ENCODE measurements at regions not wholly inside any gene's neighbourhood (a gene's known extent, or its start where the extent isn't known, plus 50 kb on each side); places are given as distances from the start of the nearest gene placed in this dataset.
A peak's percentile ranks its signal among the peaks of the same experiment; 100 is the strongest.
"Not testable (repeated sequence)": the region's sequence is repeated elsewhere in the genome, so short reads cannot be mapped to it uniquely, and the experiment has no call there.

- no peak for ATAC-seq
These were observed 108.4 kb downstream of the MINAR1 start for GRCh38 chr15:79540551-79540950.

GRCh38 chr15:79541196-79541595 is 109.1 kb downstream of the MINAR1 start:
- ATAC-seq = no peak

DNA sequence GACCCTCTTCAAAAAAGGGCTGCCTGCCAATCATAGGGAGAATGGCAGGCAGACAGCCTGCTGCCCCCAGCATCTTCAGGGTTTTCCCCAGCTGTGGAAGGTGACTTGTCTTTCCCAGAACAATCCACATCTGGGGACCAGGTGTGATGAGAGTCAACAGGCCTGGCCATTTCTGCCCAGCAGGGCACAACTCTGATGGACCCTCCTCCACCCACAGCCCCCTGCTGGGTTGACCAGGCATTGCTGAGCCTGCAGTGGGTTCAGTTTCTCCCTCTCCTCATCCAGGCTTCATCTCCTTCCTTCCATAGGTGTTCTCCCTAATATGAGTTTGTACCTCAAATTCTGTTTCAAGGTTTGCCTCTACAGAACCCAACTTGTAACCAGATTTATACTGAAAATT is 111.0 kb downstream of the MINAR1 start:
- ATAC-seq = no peak

DNA sequence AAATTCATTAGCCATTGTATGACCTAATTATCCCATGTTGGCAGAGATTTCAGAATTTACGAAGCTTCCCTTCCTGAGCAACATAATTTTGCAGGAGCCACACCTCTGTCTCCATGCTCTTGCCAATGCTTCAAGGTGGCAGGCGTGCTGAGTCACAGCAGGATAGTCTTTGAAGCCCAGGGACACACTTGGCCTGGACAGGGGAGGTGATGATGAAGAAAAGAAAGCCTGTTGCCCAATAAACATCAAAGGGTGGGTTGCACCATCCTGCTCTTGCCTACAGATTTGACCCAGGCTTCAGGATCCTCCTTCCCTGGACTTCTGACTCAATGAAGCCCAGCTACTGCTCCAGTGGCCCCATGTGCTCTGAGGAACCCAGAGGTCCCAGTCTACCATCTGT is 117.1 kb downstream of the MINAR1 start:
- no peak for ATAC-seq

GRCh38 chr15:79560384-79560783 is 128.2 kb downstream of the MINAR1 start:
- no peak for ATAC-seq

GRCh38 chr15:79561982-79562381 is 129.8 kb downstream of the MINAR1 start:
- ATAC-seq = no peak

- no peak for ATAC-seq
These were observed 130.3 kb downstream of the MINAR1 start for GRCh38 chr15:79562403-79562815.

- no peak for ATAC-seq
These were observed 130.8 kb downstream of the MINAR1 start for GRCh38 chr15:79562899-79563298.

GRCh38 chr15:79570004-79570403 is 137.9 kb downstream of the MINAR1 start:
- ATAC-seq = no peak

- ATAC-seq = no peak
These were observed 140.7 kb downstream of the MINAR1 start for GRCh38 chr15:79572691-79573404.

DNA sequence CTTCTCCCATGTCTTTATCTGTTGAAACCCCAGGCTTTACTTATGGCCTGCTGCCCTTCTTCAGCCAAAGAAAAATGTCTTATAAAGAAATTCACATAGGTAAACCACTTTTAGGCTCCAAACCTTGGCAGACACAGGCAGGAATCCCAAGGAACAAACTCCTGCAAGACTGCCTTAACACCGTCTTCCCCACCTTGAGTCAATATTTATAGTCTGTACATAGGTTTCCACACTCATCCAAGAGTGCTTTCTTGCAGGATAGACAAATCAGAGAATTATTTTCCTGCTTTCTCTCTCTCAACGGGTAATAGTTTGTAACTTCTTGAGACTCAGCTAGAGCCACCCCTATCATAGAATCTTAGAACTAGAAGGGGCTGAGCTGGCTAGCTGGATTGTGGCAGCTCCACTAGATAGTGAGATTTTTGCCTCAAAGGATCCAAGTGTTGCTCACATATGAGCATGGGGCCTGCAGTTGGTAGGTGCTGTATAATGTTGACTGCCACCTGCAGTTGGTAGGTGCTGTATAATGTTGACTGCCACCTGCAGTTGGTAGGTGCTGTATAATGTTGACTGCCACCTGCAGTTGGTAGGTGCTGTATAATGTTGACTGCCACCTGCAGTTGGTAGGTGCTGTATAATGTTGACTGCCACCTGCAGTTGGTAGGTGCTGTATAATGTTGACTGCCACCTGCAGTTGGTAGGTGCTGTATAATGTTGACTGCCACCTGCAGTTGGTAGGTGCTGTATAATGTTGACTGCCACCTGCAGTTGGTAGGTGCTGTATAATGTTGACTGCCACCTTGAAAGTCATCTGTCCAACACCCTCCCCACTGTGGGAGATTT is 142.5 kb downstream of the MINAR1 start:
- ATAC-seq = not testable (repeated sequence)

- no peak for ATAC-seq
These were observed 150.5 kb downstream of the MINAR1 start for GRCh38 chr15:79582650-79583049.

- ATAC-seq = no peak
These were observed 160.0 kb downstream of the MINAR1 start for GRCh38 chr15:79592126-79592525.

DNA sequence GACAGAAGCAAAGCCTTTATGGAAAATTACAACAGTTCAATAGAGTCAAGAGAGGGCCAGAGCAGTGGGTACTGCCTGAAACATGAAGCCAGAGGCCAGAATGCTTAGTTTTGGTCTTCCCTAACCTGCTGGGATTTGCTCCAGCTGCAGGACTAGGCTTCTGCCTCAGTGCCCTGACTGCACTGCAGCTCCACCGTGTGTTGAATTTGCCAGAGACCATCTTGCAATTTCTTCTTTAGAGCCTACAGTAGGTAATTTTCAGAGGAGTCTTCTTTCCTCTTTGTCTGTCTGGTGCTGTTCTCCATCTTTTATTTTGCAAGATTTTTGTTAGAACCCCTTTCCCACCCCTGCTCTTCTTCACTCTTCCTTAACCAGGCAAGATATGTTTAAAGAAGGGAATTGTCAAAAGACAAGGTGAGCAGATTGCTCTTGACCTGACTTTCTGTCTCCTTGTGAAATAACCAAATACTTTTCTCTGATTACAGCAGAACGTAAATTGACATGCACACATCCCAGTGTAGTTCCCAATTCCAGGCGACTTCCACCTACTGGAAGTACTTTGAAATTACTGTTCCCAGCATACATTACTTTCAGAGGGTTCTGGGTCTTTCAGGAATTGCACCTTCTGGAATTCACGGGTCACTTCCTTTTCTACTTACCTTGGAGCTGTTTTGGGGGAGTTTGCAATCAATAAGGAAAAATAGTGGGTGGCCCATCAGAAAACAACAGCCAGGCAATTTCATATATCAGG is 161.2 kb downstream of the MINAR1 start:
- no peak for ATAC-seq

DNA sequence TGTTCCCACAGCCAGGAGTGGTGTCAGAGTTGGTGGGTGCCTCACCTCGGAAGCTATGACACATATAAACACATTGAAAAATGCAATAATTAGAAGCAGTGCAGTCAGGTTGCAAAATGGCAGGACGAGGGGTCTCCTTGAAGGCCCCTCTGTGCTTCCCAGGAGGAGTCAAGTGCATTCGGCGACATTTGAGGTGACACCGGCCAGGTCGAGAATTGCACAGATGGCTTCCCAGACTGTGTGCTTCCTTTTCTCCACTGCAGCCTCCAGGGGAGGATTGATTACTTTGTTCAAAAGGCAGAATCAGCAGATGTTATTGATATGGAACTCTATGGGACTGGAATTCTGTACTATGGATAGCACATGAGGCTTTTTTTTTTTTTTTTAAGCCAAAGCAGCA is 163.2 kb downstream of the MINAR1 start:
- no peak for ATAC-seq

GRCh38 chr15:79595995-79596622 is 164.0 kb downstream of the MINAR1 start:
- peak; percentile 98 for ATAC-seq

GRCh38 chr15:79598639-79599038 is 166.5 kb downstream of the MINAR1 start:
- ATAC-seq = no peak

GRCh38 chr15:79601405-79602086 is 169.4 kb downstream of the MINAR1 start:
- ATAC-seq = no peak

DNA sequence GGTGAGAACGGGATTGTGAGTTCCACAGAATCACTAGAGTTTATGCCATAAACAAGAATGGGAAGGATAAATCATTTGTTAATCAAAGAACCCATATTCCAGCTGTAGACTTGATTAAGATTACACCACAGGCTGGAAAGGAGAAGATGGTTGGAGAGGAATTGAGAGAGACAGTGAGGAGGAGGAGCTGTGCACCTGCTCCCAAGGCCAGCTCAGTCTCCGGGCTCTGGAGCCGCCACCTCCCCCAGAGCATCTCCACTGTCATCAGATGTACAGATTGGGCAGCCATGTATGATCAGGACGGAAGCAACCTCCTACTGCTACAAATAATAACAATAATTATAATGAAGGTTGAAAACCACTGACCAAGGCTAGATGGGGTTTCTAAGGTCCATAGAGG is 170.0 kb downstream of the MINAR1 start:
- no peak for ATAC-seq

DNA sequence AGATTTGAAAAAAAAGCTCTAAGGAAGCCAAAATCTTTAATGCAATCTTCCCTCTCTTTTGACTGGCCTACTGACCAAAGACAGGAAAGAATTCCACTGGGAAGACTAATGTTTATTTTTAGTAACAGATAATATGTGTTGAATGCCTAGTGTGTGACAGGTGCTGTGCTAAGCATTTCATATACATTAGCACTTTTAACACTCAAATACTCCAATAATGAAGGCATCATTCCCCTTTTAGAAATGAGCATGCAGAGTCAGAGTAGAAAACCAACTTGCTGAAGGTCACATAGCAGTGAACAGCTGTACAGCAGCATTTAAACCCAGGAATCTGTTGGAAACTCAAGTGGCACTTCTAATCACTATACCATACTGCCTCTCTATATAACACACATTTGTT is 170.6 kb downstream of the MINAR1 start:
- no peak for ATAC-seq

DNA sequence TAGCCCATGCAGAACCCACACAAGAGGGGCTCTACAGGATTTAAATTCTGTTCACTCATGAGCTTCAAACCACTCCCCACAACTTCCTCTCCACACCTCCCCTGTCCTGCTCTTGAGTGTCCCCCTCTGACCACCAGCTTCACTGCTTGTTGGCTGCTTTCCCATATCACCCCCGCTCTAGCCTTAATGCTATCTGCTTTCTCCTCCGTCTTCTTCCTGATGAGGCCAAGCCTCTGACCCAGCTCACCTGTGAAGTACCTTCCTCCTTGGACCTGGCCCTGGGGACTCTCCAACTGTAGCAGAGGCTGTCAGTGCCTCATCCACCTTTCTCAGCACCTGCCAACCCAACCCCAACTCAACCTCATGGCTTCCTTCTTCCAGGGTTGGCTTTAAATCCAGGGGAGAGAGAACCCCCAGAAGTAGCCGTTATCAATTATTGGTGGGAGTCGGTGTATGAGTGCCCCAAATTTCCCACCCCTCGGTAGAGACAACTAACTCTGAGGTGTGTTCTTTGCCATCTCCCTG is 174.8 kb downstream of the MINAR1 start:
- ATAC-seq = no peak

All from esophagus mucosa (tissue), 1 donor.